Stimulated activated CD4-positive, alpha-beta T cell treated with anti-CD3 and anti-CD28 coated beads, Interleukin-15, amount 100 ng/mL, for 24 hours (primary cell): ENCODE measurements at regions not wholly inside any gene's neighbourhood (a gene's known extent, or its start where the extent isn't known, plus 50 kb on each side); places are given as distances from the start of the nearest gene placed in this dataset.

Experiments used
- DNase-seq: peaks from one replicate; pipeline ENCODE4 v3.0.0-alpha.2; 2020

DNA sequence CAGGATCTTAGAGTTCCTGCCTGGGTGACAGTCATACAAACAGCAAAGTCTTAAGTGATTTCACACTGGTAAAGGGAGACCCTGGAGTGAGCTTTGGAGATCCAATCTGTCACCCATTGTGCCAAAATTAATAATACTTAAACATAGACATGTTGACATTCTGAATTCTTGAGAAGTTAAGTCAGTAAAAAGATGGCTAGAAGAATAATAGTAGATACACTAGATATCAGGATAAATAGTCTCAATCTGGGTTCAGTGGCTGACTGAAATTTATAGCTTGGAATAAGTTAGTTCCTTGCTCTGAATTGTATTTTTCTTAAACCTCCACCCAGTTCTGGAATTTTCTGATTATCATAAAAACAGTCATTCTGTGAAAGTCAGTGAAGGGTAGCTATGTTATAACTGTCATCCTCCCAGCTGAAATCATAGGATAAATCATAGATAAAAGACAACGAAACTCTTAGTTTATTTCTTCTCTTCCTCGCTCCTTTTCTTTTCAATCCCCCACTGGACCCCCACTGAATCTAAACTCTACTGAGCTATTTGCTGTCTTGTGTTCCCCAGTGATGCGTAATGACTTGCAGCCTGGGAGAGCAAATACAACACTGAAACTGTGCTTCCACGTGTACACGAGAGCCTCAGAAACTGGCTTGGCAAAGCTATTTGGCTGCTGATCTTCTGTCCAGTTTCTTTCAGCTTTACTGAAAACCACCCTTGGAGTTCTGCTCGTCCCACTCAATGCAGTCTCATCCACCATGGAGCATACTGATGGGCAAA is 175.4 kb upstream of the TP63 start:
- DNase-seq = no peak

DNA sequence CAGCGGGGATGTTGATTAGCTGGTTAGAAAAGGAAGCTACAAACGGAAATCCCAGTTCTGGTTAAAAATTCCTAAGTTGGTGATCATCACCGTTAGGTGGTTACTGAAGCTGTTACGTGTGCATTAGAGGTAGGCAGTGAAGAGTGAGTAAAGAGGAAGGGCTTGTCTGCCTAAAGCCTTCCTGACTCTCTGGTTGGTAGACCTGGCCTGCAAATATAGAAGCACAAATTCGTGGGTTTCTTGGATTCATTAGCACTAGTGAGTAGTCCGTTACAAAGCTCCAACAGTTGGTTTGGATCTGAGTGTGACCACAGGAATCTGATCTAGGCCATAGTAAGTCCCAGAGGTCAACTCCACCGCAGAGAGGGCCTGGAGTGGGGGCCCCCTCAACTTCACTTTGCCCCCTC is 174.0 kb upstream of the TP63 start:
- DNase-seq = no peak

DNA sequence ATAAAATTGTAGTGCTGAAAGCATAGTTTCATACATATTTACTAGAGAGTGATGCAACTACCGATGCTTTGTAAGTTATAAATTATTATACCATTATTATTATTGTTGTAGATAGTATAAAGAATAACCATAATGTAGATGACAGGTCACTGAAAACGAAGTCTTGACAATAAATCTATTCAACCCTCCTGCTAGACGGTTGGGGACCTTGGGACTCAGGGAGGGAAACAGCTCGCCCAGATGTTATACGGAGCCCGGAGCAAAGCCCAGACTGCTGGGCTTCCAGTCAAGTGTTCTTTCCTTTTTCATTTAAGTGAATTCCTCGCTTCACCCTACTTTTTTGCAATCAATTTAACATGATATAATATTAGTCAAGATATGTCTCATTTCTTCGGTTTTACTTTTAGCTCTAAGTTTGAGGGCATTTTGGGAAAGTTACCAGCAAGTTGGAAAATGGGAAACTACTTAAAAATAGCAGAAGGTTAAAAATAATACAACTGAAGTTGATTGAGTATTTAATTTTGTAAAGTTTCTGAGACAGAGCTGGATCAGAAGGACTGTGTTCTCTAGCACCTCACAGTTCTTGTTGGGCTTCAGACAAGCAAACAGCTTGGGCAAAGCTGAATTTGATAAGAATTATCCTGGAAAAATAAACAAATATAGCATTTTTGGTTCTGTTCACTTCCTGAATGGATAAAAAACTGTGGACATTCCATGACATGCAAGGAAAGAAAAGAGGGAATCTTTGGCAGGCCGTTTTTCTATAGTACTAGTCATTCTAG is 173.4 kb upstream of the TP63 start:
- DNase-seq = no peak

DNA sequence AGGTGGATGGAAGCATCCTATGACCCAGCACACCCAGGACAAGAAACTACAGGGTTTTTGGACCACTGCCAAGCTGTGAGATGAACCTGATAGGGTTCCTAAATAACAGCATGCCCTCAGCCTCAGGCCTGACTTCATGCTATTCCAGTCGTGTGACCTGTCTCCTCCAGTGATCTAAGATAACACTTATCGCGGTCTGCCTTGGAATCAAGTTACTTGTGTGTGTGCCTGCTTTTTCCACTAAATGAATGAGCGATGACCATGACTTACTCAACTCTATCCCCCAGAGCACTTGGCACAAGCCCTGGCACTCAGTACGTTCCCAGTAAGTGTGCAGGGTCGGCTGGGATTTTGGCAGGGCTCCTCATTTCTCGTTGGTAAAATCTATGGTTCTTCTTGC is 172.7 kb upstream of the TP63 start:
- DNase-seq = no peak

DNA sequence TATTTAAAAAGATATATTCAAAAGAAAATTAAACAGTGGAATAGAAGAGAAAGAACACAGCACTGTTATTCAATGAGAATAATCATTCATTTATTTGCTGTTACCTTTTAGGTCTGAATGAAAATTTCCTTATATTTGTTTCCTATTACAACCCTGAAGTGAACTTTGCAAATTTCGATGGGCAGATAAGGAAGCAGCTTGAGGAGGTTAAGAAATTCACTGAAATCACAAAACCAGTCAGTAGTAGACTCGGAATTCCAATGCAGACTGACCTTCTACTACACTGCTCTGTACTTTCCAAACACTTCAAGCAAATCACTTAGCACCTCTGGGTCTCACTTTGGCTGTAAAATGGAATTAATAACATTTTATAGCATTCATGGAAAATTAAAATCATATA is 172.0 kb upstream of the TP63 start:
- no peak for DNase-seq

DNA sequence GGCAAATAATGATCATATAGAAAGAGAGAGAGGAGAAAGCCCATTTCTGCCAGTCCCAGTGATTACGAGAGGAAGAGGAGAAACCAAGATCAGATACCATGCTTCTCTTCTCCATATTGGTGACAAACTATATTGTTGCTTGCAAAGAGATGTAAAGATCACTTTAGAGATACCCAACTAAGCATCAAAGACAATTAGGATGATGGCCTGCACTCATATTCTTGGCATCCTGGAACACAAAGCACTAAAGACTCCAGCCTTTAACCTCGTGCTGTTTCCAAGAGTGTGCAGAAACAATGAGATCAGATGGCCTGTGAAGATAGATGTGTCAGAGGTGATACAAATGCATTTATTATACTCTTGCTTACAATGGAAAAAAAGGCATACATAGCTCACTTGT is 170.7 kb upstream of the TP63 start:
- DNase-seq = no peak

DNA sequence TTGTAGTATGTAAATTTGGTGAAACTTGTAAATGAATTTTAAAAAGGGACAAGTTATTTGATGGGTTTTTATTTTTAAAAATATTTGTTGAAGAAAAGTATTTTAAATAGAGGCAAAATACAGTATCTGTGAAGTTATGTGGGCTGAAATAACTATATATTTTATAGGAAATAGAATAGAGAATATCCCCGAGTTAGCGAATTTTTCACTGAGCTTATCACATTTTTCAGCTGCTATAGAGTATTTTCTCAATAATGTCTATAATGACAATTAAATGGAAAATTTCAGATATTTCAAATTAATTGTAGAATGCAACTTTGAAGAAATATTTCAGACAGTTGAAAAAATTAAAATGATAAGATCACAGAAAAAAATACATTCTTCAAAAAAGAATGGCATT is 166.4 kb upstream of the TP63 start:
- no peak for DNase-seq

DNA sequence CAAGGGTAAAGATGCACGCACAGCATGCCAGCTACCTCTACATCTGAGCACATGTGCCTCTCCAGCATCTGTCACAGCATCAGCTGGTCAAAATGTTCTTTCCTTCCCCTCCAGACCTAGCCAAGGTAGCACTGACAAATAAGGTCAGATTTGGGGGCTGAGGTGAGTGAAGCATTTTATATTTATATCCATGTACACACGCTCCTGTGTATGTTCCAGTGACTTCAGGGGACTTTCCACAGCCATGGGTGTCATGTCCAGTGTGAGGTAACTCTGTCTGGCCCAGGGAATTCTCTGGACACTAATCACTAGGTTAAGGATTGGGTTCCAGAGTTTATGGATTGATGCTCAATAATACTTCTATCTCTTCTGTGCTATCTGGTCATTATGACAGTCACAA is 165.2 kb upstream of the TP63 start:
- no peak for DNase-seq

DNA sequence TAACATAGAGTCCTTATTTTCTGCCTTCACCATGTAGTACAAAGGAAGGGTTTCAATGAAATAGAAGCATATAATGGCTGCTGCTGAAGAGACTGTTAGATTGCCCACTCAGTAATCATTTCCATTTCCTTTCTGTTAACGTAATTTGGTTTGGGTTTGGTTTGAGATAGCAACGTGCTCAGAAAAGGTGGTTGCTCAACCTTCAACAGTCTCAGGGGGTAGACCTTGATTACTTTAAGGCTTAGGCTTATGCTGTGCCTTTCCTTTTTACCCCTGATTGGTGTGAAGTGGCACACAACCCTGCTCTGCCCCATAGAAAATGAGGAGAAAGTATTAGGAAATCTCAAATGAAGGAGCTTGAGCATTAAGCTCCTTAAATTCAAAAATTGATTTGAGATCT is 163.7 kb upstream of the TP63 start:
- no peak for DNase-seq

DNA sequence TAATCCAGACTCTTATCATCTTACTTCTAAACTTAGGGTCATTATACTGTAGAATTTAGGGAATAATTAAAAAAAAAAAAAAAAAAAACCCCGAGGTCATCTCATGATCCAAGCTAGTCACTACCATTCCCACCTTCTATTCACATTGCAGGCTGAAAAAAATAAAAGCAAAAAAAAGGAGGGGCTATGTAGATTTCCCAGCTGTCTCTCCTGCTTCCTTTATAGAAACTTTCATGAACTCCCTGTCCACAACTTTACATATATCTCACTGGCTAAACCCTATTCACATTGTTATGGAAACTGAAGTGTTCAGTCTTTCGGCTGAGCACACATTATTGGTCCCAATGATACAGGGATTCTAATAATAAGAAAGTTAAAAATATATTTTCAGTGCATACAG is 156.2 kb upstream of the TP63 start:
- no peak for DNase-seq

DNA sequence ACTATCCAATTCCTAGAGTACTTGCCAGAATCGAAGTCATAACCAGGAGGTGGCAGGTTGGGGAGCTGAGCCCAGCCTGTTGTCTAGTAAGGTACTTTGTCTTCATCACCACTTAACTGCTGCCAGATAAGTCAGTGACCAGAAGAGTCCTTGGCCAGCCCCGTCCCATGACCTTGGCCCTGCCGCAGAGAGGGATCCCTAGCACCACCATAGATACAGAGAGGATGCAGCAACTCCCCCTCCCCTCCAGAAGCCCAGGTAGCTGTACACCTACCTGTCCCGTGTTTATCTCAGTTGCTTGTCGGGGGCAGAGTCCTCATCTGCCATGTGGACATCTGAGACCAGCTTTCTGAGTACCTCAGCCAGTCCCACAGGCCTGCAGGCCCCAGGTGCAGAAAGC is 153.6 kb upstream of the TP63 start:
- no peak for DNase-seq

DNA sequence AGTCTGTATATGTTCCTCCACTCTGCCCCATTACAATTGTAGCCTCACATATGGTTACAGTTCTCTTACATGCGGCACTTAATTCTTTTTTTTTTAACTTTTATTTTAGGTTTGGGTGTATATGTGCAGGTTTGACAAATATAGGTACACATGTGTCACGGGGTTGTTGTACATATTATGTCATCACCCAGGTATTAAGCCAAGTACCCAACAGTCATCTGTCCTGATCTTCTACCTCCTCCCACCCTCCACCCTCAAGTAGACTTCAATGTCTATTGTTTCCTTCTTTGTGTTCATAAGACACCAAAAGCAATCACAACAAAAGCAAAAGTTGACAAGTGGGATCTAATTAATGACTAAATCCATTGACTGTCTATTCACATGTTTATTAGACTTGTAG is 144.6 kb upstream of the TP63 start:
- no peak for DNase-seq

DNA sequence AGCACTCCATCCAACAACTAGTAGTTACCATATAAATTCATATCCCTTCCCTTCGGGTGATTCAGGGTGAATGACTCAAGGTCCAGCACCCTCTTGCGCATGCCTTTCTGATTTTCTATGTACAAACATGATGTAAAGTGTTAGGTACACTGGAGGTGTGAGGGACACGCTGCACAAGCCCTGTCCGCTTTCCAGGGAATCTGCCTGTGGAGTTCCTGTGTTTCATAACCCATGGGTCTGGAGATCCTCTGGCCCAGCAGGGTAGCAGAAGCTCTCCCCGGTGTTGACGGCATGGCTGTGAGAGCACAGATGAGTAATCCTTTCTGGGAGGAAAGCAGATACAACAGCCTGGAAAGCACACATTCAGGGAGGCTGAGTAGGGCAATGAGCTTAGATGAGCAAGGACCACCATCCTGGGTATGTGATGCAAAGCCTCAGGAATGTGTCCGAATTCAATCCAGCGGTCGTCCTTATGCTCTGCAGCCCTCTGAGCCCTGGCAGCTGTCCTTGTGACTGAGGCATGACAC is 142.9 kb upstream of the TP63 start:
- no peak for DNase-seq

DNA sequence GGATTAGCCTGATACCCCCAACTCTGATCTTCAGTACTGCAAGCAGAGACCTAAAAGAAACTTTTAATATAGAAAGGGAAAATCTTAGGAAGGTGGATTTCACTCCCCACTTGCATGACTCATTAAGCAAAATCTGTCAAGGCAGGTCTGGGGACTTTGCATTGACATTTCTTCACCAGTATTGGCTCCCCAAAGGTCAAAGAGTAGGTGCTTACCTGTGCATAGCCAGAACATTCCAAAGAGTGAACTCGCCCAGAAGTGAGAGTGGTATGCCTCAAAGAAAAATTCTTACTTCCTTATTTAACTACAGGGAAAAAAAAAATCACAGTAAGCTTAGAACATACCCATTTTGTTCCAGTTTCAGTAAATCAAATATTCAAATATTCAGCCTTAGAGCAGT is 140.9 kb upstream of the TP63 start:
- DNase-seq = no peak

DNA sequence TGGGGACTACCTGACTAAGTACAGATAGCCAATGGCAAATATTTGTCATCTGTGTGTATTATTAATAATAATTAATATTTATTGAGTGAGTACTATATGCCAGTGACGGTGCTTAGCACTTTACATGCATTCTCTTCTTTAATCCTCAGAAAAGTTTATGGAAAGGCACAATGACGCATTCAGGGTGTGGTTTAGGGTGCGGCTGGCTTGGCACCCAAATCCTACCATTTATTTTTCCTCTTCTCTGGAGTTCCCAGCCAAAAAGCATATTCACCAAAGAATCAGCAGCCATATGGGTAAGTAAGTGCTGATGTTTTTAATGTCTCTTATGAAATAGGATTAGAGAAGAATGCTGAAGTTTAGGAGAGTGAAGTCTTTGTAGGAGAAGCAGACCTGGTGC is 140.4 kb upstream of the TP63 start:
- no peak for DNase-seq

DNA sequence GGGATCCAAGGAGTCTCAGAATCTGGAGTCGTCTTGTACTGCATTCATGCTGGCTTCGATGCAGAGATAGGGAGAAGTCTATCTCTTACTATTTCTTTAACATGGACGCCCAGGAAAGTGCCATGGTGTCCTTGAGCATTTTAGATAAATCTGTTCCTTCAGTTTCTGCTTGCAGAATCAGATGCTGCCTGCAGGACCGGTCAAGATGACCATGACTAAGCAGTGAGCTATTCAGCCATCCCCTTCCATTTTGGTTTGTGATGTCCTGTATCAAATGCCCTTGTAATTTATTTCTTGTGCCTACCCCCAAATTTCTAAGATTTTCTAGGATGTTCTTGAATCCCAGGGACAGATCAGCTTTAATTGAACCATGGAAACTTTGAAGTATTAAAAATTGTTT is 139.4 kb upstream of the TP63 start:
- DNase-seq = no peak

DNA sequence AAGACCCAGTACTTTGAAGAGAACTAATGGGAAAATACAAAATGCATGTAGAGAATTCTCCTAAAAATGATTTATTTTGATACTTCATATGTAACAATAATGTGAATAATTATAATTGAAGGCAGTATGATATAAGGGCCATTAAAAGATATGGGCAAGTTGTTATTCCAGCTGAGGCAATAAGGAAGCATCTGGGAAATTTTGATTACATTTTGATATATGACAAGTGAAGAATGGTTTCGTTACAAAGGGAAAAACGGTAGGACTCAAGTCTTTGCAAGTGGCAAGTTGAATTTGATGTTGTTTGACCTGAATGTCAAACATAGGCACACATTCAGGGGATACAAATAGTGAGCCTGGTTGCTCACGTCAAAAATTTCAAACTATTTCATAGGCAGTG is 137.9 kb upstream of the TP63 start:
- DNase-seq = no peak

DNA sequence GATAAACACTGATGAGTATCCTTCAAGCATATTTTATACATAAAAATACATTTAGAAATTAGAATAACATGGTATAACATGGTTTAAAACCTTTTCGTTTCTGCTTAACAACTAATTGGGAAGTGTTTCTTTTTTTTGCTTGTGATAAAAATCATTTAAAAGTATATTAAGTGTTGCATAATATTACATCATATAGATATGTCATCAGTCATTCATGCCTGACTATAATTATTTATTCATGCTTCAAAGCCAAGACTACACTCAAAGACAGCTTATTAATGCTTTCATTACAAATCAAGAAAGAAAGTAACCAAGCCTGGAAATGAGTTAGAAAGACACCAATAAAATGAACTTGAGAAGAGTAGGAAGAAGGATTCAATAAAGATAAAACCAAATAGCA is 136.6 kb upstream of the TP63 start:
- no peak for DNase-seq

DNA sequence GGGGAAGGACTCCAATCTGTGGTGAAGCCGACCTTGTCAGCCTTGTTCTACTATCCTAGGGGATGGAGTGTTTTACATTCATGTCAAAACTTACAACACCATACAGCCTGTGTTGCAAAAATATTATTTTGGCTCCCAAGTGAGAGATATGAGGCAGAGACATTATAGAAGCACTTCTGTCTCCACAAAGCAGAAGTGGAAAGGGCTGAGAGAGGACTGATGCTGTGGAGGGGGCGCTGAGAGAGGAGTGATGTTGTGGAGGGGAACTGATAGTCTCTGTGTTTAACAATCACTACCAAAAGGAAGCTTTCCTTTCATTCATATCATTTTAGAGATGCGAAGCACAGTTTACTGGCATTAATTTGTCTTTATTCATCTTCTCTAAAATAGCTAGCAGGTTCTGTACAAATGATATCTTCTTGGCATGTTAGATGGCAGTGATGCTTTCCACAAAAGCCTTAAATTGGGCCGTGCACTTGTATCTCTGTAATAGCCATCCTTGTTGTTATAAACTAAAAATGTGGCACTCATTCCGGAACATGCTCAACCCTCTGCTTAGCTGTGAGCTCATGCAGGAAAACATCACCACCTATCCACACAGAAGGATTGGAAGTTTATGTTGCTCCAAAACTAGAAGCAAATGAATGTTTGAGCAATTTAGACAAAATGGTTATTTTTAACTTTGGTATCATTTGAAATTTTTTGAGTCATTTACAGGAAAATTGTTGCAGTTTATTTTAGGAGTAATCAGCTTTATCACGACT is 134.6 kb upstream of the TP63 start:
- DNase-seq = no peak

DNA sequence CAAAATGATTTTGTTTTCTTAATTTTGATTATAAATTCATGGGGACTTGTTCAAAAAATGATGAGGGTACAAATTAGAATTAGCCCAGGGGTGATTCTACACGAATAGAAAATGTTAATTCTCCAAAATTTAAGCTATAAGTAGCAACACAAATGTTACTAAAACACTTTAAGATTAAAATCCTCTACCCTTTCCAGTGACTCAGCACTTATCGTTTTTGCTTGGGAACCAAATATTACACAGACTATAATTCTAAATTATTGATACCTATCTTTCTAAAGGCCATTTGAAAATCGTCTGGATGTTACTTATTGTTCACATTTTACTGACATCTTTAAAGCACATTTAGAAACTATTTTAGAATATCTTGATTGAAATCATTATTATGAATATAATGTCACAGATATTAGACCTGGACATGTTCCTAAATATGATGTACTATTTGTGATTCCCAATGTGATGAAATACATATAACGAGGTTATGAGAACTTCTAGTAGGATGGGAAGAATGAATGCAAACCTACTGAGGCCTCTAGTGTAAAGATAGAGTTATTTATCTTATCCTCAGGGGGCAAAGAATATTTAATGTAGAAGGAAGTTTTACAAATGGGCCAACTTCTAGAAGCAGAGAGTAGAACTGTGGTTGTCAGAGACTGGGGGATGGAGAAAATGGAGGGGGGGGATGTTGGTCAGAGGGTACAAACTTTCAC is 132.0 kb upstream of the TP63 start:
- no peak for DNase-seq

DNA sequence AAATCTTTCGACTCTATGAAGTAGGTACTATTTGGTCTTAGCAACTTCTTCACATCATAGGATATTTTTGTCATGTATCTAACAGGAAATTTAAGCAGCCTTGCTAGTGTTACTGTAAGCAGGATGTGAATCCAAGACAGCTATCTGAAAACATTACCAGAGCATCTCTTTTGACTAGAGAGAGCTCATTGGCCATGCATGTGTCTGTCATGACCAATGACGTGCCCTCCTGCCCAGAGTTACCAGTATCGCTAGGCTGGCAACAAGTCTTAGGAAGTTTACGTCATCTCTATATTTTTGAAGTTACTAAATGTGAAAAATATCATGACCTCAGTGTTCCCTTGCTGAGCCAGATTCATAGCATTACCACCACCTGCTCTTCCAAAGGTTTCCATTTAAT is 130.9 kb upstream of the TP63 start:
- no peak for DNase-seq

DNA sequence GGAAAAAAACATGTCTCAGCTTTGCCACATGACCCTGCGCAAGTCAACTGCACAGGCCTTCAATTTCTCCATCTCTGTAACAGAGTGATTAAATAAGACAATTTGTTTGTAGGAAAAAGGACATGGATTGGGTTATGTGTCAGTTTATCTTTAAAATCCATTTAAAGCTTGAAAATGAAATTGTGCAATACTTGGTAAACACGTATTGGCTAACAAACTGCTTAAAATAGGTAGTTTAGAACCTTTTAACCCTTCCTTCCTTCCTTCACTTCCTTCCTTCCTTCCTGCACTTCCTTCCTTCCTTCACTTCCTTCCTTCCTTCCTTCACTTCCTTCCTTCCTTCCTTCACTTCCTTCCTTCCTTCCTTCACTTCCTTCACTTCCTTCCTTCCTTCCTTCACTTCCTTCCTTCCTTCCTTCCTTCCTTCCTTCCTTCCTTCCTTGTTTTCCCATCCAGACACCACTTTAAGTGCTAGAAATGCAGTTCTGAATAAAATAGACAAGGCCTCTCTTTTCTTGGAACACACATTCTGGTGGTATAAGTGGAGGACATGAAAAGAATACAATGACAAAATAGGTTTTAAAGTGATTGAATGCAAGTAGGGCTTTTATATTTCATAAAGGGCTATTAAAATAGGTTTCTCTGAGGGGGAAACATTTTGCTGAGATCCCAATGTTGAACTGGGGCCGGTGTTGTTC is 130.2 kb upstream of the TP63 start:
- no peak for DNase-seq
